Bronchial epithelial cell (primary cell): ENCODE measurements at regions not wholly inside any gene's neighbourhood (a gene's known extent, or its start where the extent isn't known, plus 50 kb on each side); places are given as distances from the start of the nearest gene placed in this dataset.
A peak's percentile ranks its signal among the peaks of the same experiment; 100 is the strongest.

Experiments
- DNase-seq: peaks from one replicate; pipeline ENCODE4 v3.0.0-alpha.2; 2010; ENCODE audit warnings: low read depth
- FAIRE-seq: peaks from 2 replicates; lab custom pipeline; 2011; peaks lifted over from hg19 to GRCh38; lab: Jason Lieb, UNC
- H3K27me3 ChIP-seq: 2 replicates; pipeline ENCODE4 v1.5.1; 2011; ENCODE audit warnings: low read length; ENCODE audit not compliant: control insufficient read depth, insufficient read depth
- H3K36me3 ChIP-seq: 2 replicates; pipeline ENCODE4 v1.5.1; 2011; ENCODE audit warnings: low read length; ENCODE audit not compliant: control insufficient read depth, insufficient read depth
- H3K4me3 ChIP-seq: 2 replicates; pipeline ENCODE4 v1.5.1; 2011; ENCODE audit warnings: mild to moderate bottlenecking, low read depth, low read length, control low read depth
- TF ChIP-seq, protein P1 (sequence below): IDR thresholded peaks from 2 replicates; pipeline ENCODE4 v1.5.1; 2011; ENCODE audit warnings: mild to moderate bottlenecking, moderate library complexity, low read length, control low read depth, inconsistent platforms; ENCODE audit not compliant: insufficient read depth, severe bottlenecking

DNA sequence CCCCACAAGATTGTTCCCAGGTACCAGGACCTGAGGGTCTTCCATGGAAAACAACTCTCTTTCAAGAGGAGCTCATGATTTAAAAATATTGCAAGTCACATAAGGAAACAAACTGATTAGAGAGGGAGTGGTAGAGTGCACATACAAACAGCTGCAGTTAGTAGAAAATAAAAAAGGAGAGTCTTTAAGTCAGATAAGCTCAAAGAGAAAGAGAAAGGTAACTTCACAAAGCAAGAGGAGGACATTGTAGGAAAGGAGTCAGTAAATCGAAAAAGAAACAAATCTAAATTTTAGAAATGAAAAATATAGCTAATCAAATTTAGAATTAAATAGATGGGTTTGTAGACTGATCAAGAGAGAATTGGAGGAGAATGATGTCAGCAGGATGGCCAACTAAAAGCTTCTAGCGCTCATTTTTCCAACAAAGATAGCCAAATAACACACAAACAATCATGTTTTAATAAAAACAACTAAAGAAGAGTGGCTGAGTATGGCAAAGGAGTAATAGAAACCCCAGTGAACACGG, 86.1 kb upstream of the CD53 start:
- Histone ChIP-seq H3K36me3 (no peaks in the 10 kb centered on the region), H3K27me3 (no peaks in the 10 kb centered on the region), H3K4me3 (no peak overlapping the region)
- TF ChIP-seq, protein P1, sequence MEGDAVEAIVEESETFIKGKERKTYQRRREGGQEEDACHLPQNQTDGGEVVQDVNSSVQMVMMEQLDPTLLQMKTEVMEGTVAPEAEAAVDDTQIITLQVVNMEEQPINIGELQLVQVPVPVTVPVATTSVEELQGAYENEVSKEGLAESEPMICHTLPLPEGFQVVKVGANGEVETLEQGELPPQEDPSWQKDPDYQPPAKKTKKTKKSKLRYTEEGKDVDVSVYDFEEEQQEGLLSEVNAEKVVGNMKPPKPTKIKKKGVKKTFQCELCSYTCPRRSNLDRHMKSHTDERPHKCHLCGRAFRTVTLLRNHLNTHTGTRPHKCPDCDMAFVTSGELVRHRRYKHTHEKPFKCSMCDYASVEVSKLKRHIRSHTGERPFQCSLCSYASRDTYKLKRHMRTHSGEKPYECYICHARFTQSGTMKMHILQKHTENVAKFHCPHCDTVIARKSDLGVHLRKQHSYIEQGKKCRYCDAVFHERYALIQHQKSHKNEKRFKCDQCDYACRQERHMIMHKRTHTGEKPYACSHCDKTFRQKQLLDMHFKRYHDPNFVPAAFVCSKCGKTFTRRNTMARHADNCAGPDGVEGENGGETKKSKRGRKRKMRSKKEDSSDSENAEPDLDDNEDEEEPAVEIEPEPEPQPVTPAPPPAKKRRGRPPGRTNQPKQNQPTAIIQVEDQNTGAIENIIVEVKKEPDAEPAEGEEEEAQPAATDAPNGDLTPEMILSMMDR, result no peak
- DNase-seq (no peak), FAIRE-seq (no peak)

DNA sequence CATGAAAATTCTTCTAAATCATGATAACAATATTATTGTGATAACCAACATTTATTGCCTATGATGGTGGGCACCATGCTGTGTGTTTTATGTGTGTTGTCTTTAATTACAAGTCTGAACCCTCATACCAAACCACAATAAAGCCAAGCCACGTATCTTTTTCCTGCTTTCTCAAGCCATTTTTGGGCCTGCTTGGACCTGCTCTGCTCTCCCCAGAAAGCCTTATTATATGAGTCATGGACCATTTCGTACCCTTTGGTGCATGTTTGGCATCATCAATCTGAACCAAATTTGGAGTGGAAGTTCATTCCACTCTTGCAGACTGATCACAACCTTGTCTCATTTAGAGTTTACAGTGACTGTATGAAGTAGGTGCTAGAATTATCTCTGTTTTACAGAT, 87.3 kb upstream of the CD53 start:
- TF ChIP-seq, protein P1, result no peak
- DNase-seq, result peak; percentile 81
- H3K4me3 ChIP-seq, result no peak overlapping the region
- no peaks in the 10 kb centered on the region for H3K36me3 ChIP-seq
- H3K27me3 ChIP-seq, result no peaks in the 10 kb centered on the region
- FAIRE-seq, result no peak

DNA sequence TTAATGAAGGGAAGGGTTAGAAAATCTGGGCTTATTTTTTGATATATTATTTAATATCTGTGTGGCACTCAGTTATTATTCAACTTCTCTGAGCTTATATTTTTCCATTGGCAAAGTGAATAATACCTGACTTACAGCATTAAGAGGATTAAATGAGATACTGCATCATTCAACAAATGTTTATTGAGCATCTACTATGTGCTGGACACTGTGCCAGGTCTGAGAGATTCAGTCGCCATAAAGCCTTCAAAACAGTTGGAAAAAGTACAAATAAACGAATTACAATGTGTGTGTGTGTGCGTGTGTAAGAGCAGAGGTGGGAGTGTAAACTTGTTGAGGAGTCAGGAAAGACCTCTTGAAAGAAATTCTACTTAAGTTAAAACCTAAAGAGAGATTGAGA, 87.9 kb upstream of the CD53 start:
- no peak for FAIRE-seq
- no peaks in the 10 kb centered on the region for H3K36me3 ChIP-seq
- DNase-seq, result no peak
- TF ChIP-seq, protein P1, result no peak
- H3K4me3 ChIP-seq, result no peak overlapping the region
- H3K27me3 ChIP-seq, result peaks cover 2% of the 10 kb centered on the region

DNA sequence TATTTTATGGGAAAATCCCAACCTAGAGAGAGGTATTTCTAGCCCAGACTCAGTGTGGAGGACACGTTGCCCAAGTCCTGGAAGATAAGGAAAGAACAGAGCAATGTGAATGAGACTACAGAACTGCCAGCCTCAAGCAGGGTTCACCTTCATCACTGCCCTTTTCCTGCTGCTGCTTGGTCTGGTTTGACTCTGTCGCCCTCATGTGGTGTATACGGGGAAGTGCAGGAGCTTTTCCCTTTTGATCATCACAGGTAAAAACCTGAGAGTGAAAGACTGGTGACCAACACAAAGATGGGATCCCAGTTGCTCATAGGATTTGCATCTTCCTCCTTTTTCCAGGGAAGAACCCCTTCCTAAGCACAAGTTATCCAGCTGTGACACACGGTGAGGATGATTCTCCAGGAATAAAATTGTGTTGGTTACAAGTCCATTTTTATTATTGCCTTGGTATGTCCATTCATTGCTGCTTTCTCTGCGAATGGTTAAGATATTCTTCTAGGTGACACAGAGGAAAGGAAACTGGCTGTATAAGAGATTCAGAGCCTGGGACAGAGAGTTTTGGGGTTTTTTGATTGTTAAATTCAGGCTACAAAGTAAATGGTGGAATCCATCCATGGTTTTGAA, 89.5 kb upstream of the CD53 start:
- DNase-seq, result peak; percentile 65
- no peak overlapping the region for H3K4me3 ChIP-seq
- TF ChIP-seq, protein P1, result peak; percentile 96
- no peaks in the 10 kb centered on the region for H3K36me3 ChIP-seq
- H3K27me3 ChIP-seq, result peaks cover 2% of the 10 kb centered on the region
- peak; percentile 70 for FAIRE-seq

DNA sequence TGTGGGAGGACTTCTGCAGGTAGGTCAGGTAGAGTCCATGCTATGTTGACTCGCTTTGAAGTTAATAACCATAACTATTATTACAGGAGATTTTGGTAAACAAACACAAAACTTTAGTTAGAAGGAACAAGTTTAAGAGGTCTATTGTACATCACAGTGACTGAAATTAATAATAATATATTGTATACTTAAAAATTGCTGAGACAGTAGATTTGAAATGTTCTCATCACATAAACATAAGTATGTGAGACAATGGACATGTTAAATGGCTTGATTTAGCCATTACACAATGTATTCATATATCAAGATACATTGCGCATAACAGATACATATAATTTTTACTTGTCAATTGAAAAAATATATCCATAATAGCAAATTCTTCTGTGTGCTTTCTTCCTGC, 91.4 kb upstream of the CD53 start:
- TF ChIP-seq, protein P1, result no peak
- H3K27me3 ChIP-seq, result peaks cover 2% of the 10 kb centered on the region
- no peak overlapping the region for H3K4me3 ChIP-seq
- no peak for DNase-seq
- no peak for FAIRE-seq
- no peaks in the 10 kb centered on the region for H3K36me3 ChIP-seq
